Tongue (tissue), 1 donor: ENCODE measurements at regions not wholly inside any gene's neighbourhood (a gene's known extent, or its start where the extent isn't known, plus 50 kb on each side); places are given as distances from the start of the nearest gene placed in this dataset.

Experiments used
- DNase-seq: peaks from one replicate; pipeline ENCODE4 v3.0.0-alpha.2; 2015

- DNase-seq, result no peak
Observed at GRCh38 chr12:24723759-24724158, 225.1 kb downstream of the BCAT1 start.

GRCh38 chr12:24721191-24721590 lies 227.7 kb downstream of the BCAT1 start:
- no peak for DNase-seq

GRCh38 chr12:24719293-24719721 lies 229.6 kb downstream of the BCAT1 start:
- DNase-seq, result no peak

- DNase-seq, result no peak
Observed at GRCh38 chr12:24718617-24719016, 230.3 kb downstream of the BCAT1 start.

GRCh38 chr12:24714237-24714636 lies 234.7 kb downstream of the BCAT1 start:
- no peak for DNase-seq

- no peak for DNase-seq
Observed at GRCh38 chr12:24711056-24712008, 237.6 kb downstream of the BCAT1 start.

- DNase-seq, result no peak
Observed at GRCh38 chr12:24709216-24709615, 239.7 kb downstream of the BCAT1 start.

- no peak for DNase-seq
Observed at GRCh38 chr12:24708718-24709117, 240.2 kb downstream of the BCAT1 start.

- DNase-seq, result no peak
Observed at GRCh38 chr12:24708043-24708442, 240.9 kb downstream of the BCAT1 start.

GRCh38 chr12:24707334-24707733 lies 241.6 kb downstream of the BCAT1 start:
- DNase-seq, result no peak

GRCh38 chr12:24705741-24706358 lies 243.1 kb downstream of the BCAT1 start:
- no peak for DNase-seq

- no peak for DNase-seq
Observed at GRCh38 chr12:24705216-24705615, 243.7 kb downstream of the BCAT1 start.

GRCh38 chr12:24701343-24701742 lies 247.6 kb downstream of the BCAT1 start:
- DNase-seq, result no peak

GRCh38 chr12:24698972-24699371 lies 249.9 kb downstream of the BCAT1 start:
- DNase-seq, result no peak

GRCh38 chr12:24697769-24698168 lies 251.1 kb downstream of the BCAT1 start:
- no peak for DNase-seq

GRCh38 chr12:24697295-24697694 lies 251.6 kb downstream of the BCAT1 start:
- DNase-seq, result no peak

GRCh38 chr12:24696800-24697199 lies 252.1 kb downstream of the BCAT1 start:
- DNase-seq, result no peak

GRCh38 chr12:24695657-24696329 lies 253.1 kb downstream of the BCAT1 start:
- DNase-seq, result no peak

GRCh38 chr12:24695103-24695502 lies 253.8 kb downstream of the BCAT1 start:
- DNase-seq, result no peak

- DNase-seq, result no peak
Observed at GRCh38 chr12:24688601-24689000, 260.3 kb downstream of the BCAT1 start.

GRCh38 chr12:24681570-24681969 lies 267.3 kb downstream of the BCAT1 start:
- DNase-seq, result peak; percentile 9

GRCh38 chr12:24679126-24679525 lies 269.8 kb downstream of the BCAT1 start:
- DNase-seq, result peak; percentile 59

- peak; percentile 24 for DNase-seq
Observed at GRCh38 chr12:24678436-24678835, 270.5 kb downstream of the BCAT1 start.
